AG04449 (cell line): ENCODE measurements at regions not wholly inside any gene's neighbourhood (a gene's known extent, or its start where the extent isn't known, plus 50 kb on each side); places are given as distances from the start of the nearest gene placed in this dataset.

Experiments used
- CTCF ChIA-PET: fragments of 350-600 bp; formaldehyde crosslinking; extraction: SDS; loops from one replicate; lab custom pipeline; 2021; ENCODE audit warnings: antibody characterized with exemption; lab: Yijun Ruan, JAX
- POLR2A ChIA-PET: fragments of 400-600, 350-600 bp; formaldehyde crosslinking; extraction: SDS; loops from one replicate; lab custom pipeline; 2020; ENCODE audit warnings: antibody characterized with exemption, inconsistent platforms; lab: Yijun Ruan, JAX
- DNase-seq: peaks from one replicate; pipeline ENCODE4 v3.0.0-alpha.2; 2010; ENCODE audit warnings: low read depth, low spot score
- H3K4me3 ChIP-seq: 2 replicates; pipeline ENCODE4 v1.5.1; 2011; ENCODE audit warnings: low read depth, mild to moderate bottlenecking, control low read depth, low read length
- TF ChIP-seq, protein P1 (sequence below): IDR thresholded peaks from one replicate; pipeline ENCODE4 v1.5.1; 2011; ENCODE audit warnings: mild to moderate bottlenecking, moderate library complexity, low read length, control low read depth, inconsistent platforms; ENCODE audit not compliant: insufficient read depth; ENCODE audit errors: missing control alignments

DNA sequence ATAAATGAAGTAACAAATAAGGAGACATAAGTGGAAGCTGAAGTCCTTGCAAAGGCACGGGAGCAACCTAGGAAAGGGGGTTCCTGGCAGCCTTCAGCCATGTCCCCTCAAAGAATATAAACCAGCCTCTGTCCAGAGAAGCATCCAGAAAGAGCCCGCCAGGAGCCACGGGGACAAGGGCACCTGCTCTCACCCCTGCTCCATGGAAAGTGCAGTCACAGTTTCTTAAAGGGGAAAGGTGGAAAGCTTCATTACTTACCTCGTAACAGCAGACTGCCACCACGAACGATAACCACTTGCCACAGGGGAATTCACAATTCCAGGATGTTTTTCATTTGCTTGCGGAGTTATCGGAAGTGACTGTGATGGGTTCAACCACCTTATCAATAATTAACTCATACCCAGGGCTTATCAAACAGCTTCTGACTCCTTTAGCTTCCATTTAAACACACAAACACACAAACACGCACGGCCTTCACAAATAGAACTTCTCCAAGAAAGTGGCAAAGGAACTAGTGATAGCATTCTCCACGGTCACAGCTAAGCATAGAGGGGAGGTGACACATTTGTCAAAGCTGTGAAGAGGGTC is 134.2 kb upstream of the IGF1R start:
- TF ChIP-seq, protein P1, sequence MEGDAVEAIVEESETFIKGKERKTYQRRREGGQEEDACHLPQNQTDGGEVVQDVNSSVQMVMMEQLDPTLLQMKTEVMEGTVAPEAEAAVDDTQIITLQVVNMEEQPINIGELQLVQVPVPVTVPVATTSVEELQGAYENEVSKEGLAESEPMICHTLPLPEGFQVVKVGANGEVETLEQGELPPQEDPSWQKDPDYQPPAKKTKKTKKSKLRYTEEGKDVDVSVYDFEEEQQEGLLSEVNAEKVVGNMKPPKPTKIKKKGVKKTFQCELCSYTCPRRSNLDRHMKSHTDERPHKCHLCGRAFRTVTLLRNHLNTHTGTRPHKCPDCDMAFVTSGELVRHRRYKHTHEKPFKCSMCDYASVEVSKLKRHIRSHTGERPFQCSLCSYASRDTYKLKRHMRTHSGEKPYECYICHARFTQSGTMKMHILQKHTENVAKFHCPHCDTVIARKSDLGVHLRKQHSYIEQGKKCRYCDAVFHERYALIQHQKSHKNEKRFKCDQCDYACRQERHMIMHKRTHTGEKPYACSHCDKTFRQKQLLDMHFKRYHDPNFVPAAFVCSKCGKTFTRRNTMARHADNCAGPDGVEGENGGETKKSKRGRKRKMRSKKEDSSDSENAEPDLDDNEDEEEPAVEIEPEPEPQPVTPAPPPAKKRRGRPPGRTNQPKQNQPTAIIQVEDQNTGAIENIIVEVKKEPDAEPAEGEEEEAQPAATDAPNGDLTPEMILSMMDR: no peak
- CTCF ChIA-PET: interaction anchor here (1.1 to 2.8 kb wide), 7 partner anchors 9 to 593 kb away, joined by 3 to 12 read pairs (median 4); no protein-coding TSS in a partner anchor
- POLR2A ChIA-PET: no interaction called here
- no peak overlapping the region for H3K4me3 ChIP-seq
- DNase-seq: no peak

- POLR2A ChIA-PET: interaction anchor here (0.6 kb wide), 1 partner anchor 128 kb away, joined by 3 read pairs; no protein-coding TSS in a partner anchor
- no peak for DNase-seq
- no peak overlapping the region for H3K4me3 ChIP-seq
Measured at GRCh38 chr15:98518823-98519561, 129.3 kb upstream of the IGF1R start.

GRCh38 chr15:98519767-98520550 is 128.4 kb upstream of the IGF1R start:
- ChIA-PET POLR2A (no interaction called here), CTCF (interaction anchor here (0.8 to 8.7 kb wide), 49 partner anchors 8 to 580 kb away, joined by 3 to 203 read pairs (median 7); partner anchors contain the start of gene IGF1R)
- no peak for DNase-seq
- H3K4me3 ChIP-seq: no peak overlapping the region
- TF ChIP-seq, protein P1: no peak

More at GRCh38 chr15:98518823-98519561, 129.3 kb upstream of the IGF1R start:
- TF ChIP-seq, protein P1: peak; percentile 59
- CTCF ChIA-PET: interaction anchor here (0.7 to 8.7 kb wide), 58 partner anchors 8 to 695 kb away, joined by 3 to 203 read pairs (median 5); partner anchors contain the start of gene IGF1R

- TF ChIP-seq, protein P1: no peak
Measured at GRCh38 chr15:98522127-98522526, 126.2 kb upstream of the IGF1R start.

GRCh38 chr15:98523912-98524662 is 124.3 kb upstream of the IGF1R start:
- DNase-seq: no peak
- CTCF ChIA-PET: interaction anchor here (1.6 to 8.7 kb wide), 5 partner anchors 10 to 551 kb away, joined by 4 to 203 read pairs (median 6); partner anchors contain the start of gene IGF1R
- TF ChIP-seq, protein P1: no peak
- no peak overlapping the region for H3K4me3 ChIP-seq
- POLR2A ChIA-PET: no interaction called here

More at GRCh38 chr15:98522127-98522526, 126.2 kb upstream of the IGF1R start:
- H3K4me3 ChIP-seq: no peak overlapping the region
- POLR2A ChIA-PET: no interaction called here
- DNase-seq: no peak
- CTCF ChIA-PET: interaction anchor here (0.9 to 8.7 kb wide), 14 partner anchors 8 to 578 kb away, joined by 3 to 203 read pairs (median 5); partner anchors contain the start of gene IGF1R
